HG03139 (cell line): ENCODE measurements at regions not wholly inside any gene's neighbourhood (a gene's known extent, or its start where the extent isn't known, plus 50 kb on each side); places are given as distances from the start of the nearest gene placed in this dataset.

Experiments used
- ATAC-seq: cut with Tn5 transposase; IDR thresholded peaks from one replicate; pipeline ENCODE4 v1.9.1; 2021; ENCODE audit not compliant: unreplicated experiment

DNA sequence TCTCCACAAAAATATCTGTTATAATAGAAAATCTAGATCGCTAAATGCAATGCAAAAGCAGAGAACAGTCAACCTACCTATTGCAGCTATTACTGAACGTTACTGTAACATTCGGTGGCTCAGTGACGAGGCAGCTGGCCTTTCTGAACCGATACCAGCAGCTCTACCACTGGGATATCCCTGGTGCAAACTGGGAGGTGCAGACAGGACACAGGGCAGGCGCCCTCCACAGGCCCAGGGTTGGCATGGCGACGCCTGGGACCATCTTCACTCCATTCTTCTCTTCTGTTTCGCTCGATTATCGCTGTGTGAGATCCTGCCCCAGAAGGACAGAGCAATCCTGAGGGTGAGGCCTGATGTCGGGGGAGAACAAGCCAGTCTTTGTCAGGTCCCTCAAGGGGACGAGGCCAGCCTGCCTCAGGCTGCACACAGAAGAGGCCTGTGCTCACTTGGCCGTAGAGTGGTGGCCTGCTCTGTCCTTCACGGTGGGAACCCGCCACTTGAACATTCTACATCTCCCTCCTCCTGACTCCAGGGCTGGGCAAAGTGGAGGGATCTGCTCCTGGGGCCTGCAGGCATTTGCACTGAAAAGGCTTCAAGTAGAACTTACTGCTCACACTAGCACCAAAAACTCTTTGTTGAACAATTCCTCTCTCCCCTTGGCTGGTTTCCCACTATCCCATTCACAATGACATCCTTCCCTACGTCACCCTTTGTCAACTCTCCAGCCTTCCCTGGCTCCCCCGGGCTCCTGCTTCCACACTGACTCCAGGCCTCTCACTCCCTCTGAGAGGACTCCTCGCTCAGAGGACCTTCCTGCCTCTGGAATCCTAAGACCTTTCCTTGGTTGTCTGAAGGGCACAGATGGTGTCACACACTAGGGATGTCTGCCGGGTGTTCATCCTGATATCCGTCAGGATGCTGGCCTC is 49.7 kb downstream of the CYRIA start:
- no peak for ATAC-seq

GRCh38 chr2:16615246-16615645 is 50.4 kb downstream of the CYRIA start:
- no peak for ATAC-seq

DNA sequence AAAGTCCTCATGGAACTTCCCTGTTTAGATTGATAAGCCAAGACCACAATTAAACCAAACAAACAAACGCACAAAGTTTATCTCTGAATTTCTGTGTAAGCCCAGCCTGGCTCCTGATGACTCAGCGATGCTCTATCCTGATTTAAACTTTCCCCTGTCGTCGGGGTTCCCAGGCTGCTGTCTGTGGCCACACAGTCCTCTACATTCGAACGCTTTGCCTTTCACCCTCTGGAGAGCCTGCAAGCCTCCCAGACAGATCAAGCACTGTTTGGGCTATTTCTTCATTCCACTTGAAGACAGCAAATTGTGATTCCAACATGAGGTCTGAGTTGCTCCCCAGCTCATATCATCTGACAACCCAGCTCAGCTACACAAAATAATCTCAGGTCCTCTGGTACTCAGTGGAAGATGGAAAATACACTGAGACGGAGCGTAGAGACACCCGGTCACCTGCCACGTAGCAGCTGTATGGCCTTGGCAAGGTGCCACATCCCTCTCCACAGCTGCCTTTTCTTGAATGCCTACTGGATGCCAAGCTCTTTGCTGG is 51.2 kb downstream of the CYRIA start:
- no peak for ATAC-seq

DNA sequence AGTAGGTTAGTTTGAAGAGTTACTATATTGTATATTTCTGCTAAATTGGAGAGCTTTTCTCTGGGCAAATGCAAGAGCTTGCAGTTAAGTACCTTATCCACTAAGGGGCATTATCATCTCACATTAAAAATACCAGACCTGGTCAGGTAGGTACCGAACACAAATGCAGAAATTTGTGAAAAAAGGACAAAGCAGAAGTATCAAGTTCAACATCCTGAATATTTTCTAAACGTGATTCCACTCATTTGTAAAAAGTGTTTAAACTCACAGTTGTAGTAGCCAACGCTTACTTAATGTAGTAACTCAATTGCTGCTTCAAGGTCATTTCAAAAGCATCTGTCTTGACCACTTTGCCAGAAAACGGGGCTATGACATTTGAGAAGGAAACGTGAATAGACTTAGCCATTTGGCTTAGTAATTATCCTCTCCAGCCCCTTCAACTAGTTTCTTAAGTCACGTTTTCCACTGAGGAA is 52.1 kb downstream of the CYRIA start:
- ATAC-seq: no peak

DNA sequence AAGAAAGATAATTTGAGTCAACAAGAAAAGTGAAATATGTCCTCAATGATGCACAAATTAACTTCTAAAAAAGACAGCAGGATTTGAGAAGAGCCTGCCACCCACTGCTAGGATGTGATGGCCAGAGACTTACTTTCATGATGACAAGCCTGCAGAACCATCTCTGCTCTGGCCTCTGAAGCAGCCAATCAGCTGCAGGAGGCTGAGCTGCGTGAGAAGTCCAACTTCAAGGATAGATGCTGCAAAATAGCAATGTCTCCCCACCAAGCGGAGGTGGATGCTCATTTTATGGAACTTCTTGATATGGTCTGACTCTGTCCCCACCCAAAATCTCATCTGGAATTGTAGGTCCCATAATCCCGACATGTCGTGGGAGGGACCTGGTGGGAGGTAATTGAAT is 53.1 kb downstream of the CYRIA start:
- no peak for ATAC-seq

GRCh38 chr2:16609786-16610185 is 55.8 kb downstream of the CYRIA start:
- ATAC-seq: no peak

- ATAC-seq: peak; percentile 93
Observed at GRCh38 chr2:16608661-16609643, 56.7 kb downstream of the CYRIA start.

- no peak for ATAC-seq
Observed at GRCh38 chr2:16607301-16607700, 58.3 kb downstream of the CYRIA start.

DNA sequence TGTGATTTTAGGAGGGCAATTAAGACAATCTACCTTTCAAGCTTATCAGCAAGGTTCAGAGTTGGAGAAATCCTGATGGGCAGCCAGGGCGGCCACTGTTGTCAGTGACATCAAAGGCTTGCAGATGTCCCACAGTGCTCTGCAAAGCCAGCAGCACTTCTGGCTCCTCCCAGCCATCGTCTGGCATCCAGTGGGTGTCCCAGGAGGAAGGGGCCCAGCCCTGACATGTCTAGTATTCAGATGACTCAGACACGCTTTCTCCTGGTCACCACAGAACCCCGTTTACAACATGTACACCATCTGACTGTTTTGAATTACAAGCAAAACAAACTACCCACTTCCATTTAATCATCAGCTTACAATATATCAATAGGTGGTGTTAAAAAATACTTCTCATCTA is 61.4 kb downstream of the CYRIA start:
- no peak for ATAC-seq

GRCh38 chr2:16591370-16591933 is 74.2 kb downstream of the CYRIA start:
- ATAC-seq: no peak

GRCh38 chr2:16589465-16589864 is 76.2 kb downstream of the CYRIA start:
- ATAC-seq: no peak

DNA sequence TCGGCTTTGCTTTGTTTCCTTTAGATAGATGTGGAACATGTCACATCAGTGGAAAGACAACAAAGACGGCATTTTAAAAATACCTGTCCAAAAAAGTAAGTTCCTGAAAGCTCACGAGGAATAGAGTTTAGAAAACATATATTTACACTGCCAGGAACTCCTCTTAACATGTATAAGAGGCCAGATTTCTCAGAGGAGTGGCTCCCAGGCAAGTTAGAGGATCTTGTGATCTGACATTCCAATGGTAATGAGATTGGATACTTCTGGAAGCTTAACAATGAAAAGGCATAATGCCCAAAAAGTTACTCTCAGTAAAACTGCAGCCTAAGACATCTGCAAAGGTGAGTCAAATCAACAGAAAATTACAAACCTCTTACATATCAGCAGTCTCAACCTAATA is 77.1 kb downstream of the CYRIA start:
- no peak for ATAC-seq

- no peak for ATAC-seq
Observed at GRCh38 chr2:16587601-16588000, 78.0 kb downstream of the CYRIA start.

DNA sequence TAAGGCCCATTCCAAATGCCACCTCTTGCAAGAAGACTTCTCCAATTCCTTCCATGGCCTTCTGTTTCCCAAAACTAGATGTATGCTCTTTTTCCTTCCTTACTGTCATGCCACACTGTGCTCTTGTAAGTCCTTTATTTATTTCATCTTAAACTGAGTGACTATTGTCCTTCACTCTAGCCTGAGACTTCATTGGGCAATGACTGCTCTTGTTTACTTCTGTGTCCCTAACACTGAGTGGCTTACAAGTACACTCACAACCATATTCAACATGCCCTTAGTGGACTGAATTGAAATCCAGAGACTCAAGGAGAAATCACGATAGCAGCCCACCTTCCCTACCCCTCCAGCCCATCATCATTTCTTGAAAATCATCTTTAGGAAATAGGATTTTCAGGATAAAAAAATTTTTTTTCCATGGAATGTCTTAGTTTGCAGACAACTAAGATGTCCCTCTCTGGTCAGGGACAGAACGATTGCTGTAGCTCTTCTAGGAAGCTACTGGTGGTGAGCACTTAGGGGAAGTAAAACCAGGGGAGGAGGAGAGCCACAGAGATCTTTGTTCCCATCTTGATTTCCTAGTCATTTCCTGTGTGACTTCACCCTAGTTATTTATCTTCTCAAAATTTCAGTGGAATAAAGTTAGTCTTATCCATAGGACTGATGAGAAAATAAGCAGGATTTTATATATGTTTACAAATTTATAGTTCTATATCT is 80.7 kb downstream of the CYRIA start:
- no peak for ATAC-seq

DNA sequence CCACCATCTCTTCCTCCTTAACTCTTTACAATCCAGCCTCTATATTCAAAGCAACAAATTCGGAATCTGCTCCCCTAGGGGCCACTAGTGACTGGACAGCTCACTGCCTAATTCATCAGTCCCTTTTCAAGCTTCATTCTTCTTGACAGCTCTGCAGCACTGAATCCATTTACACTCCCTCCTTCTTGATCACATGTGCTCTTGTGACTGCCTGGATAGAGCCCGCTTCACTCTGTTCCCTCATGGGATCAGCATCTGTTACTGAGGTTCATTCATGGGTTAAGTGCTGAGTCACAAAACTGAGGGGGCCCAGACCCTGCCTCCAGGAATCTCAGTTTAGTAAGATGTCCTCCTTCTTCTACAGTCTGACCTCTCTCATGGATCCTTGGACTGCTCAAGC is 81.5 kb downstream of the CYRIA start:
- ATAC-seq: no peak

DNA sequence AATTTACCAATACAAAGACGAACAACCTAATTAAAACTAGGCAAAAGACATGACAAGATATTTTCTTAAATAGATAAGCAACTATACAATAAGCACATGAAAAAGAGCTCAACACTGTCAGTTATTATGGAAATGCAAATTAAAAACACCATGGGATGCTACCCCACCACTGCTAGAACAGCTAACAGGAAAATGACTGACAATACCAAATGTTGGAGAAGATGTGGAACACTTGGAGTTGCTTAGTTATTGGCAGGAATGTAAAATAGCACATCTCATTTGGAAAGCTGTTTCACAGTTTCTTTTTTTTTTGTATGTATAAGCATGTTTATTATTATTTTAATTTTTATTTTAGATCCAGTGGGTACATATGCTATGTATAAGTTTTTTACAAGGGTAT is 84.4 kb downstream of the CYRIA start:
- no peak for ATAC-seq

- ATAC-seq: no peak
Observed at GRCh38 chr2:16578081-16578480, 87.6 kb downstream of the CYRIA start.

GRCh38 chr2:16570516-16570915 is 95.1 kb downstream of the CYRIA start:
- no peak for ATAC-seq

- ATAC-seq: no peak
Observed at GRCh38 chr2:16568998-16569784, 96.4 kb downstream of the CYRIA start.

DNA sequence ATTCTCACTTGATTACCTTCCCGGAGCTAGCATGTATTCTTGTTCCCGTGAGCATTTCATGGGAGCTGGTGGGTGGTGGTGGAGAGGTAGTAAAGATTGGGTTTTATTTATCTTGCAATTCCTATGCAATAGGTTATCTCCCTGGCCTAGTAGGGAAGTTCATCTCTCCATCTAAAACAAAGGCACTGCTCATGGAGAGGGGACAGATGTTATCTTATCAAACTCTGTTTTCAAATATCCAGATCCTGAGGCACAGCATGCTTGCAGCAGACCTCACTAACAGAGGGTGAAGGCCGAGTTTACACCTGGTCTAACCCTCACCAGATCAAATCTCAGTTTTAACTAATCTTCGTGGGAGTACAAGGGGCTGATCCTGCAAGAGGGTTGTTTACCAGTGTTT is 98.9 kb downstream of the CYRIA start:
- no peak for ATAC-seq
